ENCODE measurements at regions not wholly inside any gene's neighbourhood (a gene's known extent, or its start where the extent isn't known, plus 50 kb on each side); places are given as distances from the start of the nearest gene placed in this dataset.
"Not testable (repeated sequence)": the region's sequence is repeated elsewhere in the genome, so short reads cannot be mapped to it uniquely, and the experiment has no call there.

GRCh38 chr4:134698831-134699230 lies 497.2 kb upstream of the PABPC4L start:
- TF ChIP-seq CTCF, POLR2AphosphoS5 (IDR thresholded peaks at IDR 0.05): not testable (repeated sequence)

All from suprapubic skin (tissue), 3 donors.